WTC11 (cell line): ENCODE measurements at regions not wholly inside any gene's neighbourhood (a gene's known extent, or its start where the extent isn't known, plus 50 kb on each side); places are given as distances from the start of the nearest gene placed in this dataset.

Source experiments
- ATAC-seq: fragments of 200-7000 bp; cut with Tn5 transposase; 2 replicates; pipeline ENCODE4 v1.10.0; 2021; ENCODE audit warnings: mild to moderate bottlenecking, moderate library complexity
- CTCF ChIA-PET: fragments of 300-600 bp; sonication (Branson Sonifier 250); formaldehyde crosslinking; loops from one replicate; lab custom pipeline; 2021; ENCODE audit warnings: antibody characterized with exemption; lab: Charles Lee
- POLR2A ChIA-PET: fragments of 350-600 bp; sonication (Branson Sonifier 250); formaldehyde crosslinking; loops from one replicate; lab custom pipeline; 2021; ENCODE audit warnings: antibody characterized with exemption; lab: Charles Lee
- DNase-seq: peaks from one replicate; pipeline ENCODE4 v3.0.0; 2021; ENCODE audit warnings: low spot score
- H3K27ac Mint-ChIP-seq: 2 replicates; pipeline ENCODE4 v1.8.0; 2021; ENCODE audit warnings: mixed read lengths
- H3K27me3 Mint-ChIP-seq: 2 replicates; pipeline ENCODE4 v1.8.0; 2021; ENCODE audit warnings: low read depth, mild to moderate bottlenecking, moderate library complexity, mixed read lengths
- H3K36me3 Mint-ChIP-seq: 2 replicates; pipeline ENCODE4 v1.8.0; 2021; ENCODE audit warnings: mixed read lengths
- H3K4me1 Mint-ChIP-seq: 2 replicates; pipeline ENCODE4 v1.8.0; 2022; ENCODE audit warnings: mixed read lengths
- H3K4me3 Mint-ChIP-seq: 2 replicates; pipeline ENCODE4 v1.8.0; 2021; ENCODE audit warnings: mild to moderate bottlenecking, moderate library complexity, mixed read lengths
- H3K9me3 Mint-ChIP-seq: 2 replicates; pipeline ENCODE4 v1.8.0; 2021; ENCODE audit warnings: mixed read lengths
- CREB1 ChIP-seq: sonication (generic); formaldehyde crosslinking; IDR thresholded peaks from 2 replicates; pipeline ENCODE4 v1.8.0; 2023; ENCODE audit warnings: mild to moderate bottlenecking, missing genetic modification reagents
- FOXK1 ChIP-seq: sonication (generic); formaldehyde crosslinking; IDR thresholded peaks from 2 replicates; pipeline ENCODE4 v1.8.0; 2022; ENCODE audit warnings: mild to moderate bottlenecking, moderate library complexity, missing genetic modification reagents
- FOXP1 ChIP-seq: sonication (generic); formaldehyde crosslinking; IDR thresholded peaks from 2 replicates; pipeline ENCODE4 v1.8.0; 2022; ENCODE audit warnings: missing genetic modification reagents, mild to moderate bottlenecking, moderate library complexity, borderline replicate concordance
- JUN ChIP-seq: sonication (generic); formaldehyde crosslinking; IDR thresholded peaks from 2 replicates; pipeline ENCODE4 v1.8.0; 2023; ENCODE audit warnings: mild to moderate bottlenecking, missing genetic modification reagents
- MYBL2 ChIP-seq: sonication (generic); formaldehyde crosslinking; IDR thresholded peaks from 2 replicates; pipeline ENCODE4 v1.8.1; 2023; ENCODE audit warnings: mild to moderate bottlenecking, moderate library complexity, missing genetic modification reagents
- NR2C2 ChIP-seq: sonication (generic); formaldehyde crosslinking; IDR thresholded peaks from 2 replicates; pipeline ENCODE4 v1.8.0; 2022; ENCODE audit warnings: mild to moderate bottlenecking, missing genetic modification reagents
- TCF7 ChIP-seq: sonication (generic); formaldehyde crosslinking; IDR thresholded peaks from 2 replicates; pipeline ENCODE4 v1.8.0; 2022; ENCODE audit warnings: mild to moderate bottlenecking, low read depth, missing genetic modification reagents, moderate library complexity
- ZBTB21 ChIP-seq: sonication (generic); formaldehyde crosslinking; IDR thresholded peaks from 2 replicates; pipeline ENCODE4 v1.8.1; 2023; ENCODE audit warnings: mild to moderate bottlenecking, missing genetic modification reagents, borderline replicate concordance
- ZNF138 ChIP-seq: sonication (generic); formaldehyde crosslinking; conservative IDR thresholded peaks from 2 replicates; pipeline ENCODE4 v1.8.1; 2022; ENCODE audit warnings: mild to moderate bottlenecking, moderate library complexity, missing genetic modification reagents
- ZNF317 ChIP-seq: sonication (generic); formaldehyde crosslinking; IDR thresholded peaks from 2 replicates; pipeline ENCODE4 v1.8.1; 2023; ENCODE audit warnings: low read depth, mild to moderate bottlenecking, moderate library complexity, missing genetic modification reagents, borderline replicate concordance
- TF ChIP-seq, protein P1 (sequence below): sonication (generic); formaldehyde crosslinking; IDR thresholded peaks from 2 replicates; pipeline ENCODE4 v1.8.1; 2022; ENCODE audit warnings: low read depth, missing genetic modification reagents, borderline replicate concordance
- TF ChIP-seq, protein P2 (sequence below): fragments of 250-450 bp; sonication (Bioruptor Pico); conservative IDR thresholded peaks from 2 replicates; pipeline ENCODE4 v1.9.0; 2021; ENCODE audit warnings: mild to moderate bottlenecking
- TF ChIP-seq, protein P3 (sequence below): sonication (generic); formaldehyde crosslinking; IDR thresholded peaks from 2 replicates; pipeline ENCODE4 v1.8.1; 2023; ENCODE audit warnings: mild to moderate bottlenecking, moderate library complexity, missing genetic modification reagents
- TF ChIP-seq, protein P4 (sequence below): sonication (generic); formaldehyde crosslinking; conservative IDR thresholded peaks from 2 replicates; pipeline ENCODE4 v1.8.1; 2023; ENCODE audit warnings: mild to moderate bottlenecking, low read depth, missing genetic modification reagents, moderate library complexity
- TF ChIP-seq, protein P5 (sequence below): sonication (generic); formaldehyde crosslinking; IDR thresholded peaks from 2 replicates; pipeline ENCODE4 v1.8.0; 2022; ENCODE audit warnings: mild to moderate bottlenecking, missing genetic modification reagents
- TF ChIP-seq, protein P6 (sequence below): fragments of 250-450 bp; sonication (Bioruptor Pico); IDR thresholded peaks from 2 replicates; pipeline ENCODE4 v2.1.2; 2022; ENCODE audit warnings: mild to moderate bottlenecking, moderate library complexity
- TF ChIP-seq, protein P7 (sequence below): sonication (generic); formaldehyde crosslinking; IDR thresholded peaks from 2 replicates; pipeline ENCODE4 v1.8.0; 2022; ENCODE audit warnings: missing genetic modification reagents
- TF ChIP-seq, protein P8 (sequence below): sonication (generic); formaldehyde crosslinking; IDR thresholded peaks from 2 replicates; pipeline ENCODE4 v1.8.1; 2022; ENCODE audit warnings: mild to moderate bottlenecking, missing genetic modification reagents, moderate library complexity, borderline replicate concordance
- TF ChIP-seq, protein P9 (sequence below): sonication (generic); formaldehyde crosslinking; IDR thresholded peaks from 2 replicates; pipeline ENCODE4 v1.8.1; 2023; ENCODE audit warnings: mild to moderate bottlenecking, missing genetic modification reagents, moderate library complexity

DNA sequence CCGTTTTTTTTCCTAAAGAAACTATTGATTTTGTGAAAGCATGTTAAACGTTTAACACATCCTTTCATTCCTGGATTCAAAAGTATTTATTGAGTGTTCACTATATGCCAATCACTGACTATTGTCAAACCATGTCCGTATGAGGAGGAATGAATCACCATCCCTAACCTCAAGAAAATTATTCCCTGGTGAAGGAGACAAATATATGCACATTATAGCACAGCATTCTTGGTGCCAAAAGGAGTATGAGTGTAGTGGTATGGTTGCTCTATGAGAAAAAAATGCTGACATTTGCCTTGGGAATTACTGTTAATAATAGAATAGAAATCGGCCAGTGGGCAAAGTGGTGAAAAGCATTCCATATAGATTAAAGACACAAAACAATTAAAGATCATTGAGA lies 1390.1 kb downstream of the MRPL39 start:
- H3K4me3 Mint-ChIP-seq, result no peak overlapping the region
- H3K36me3 Mint-ChIP-seq, result peaks cover 8% of the 10 kb centered on the region; the same call in 1 of the 2 replicates
- no peaks in the 10 kb centered on the region for H3K4me1 Mint-ChIP-seq
- ATAC-seq (no peak), DNase-seq (no peak)
- H3K27ac Mint-ChIP-seq, result no peak overlapping the region
- ChIA-PET POLR2A (no interaction called here), CTCF (no interaction called here)
- H3K27me3 Mint-ChIP-seq, result no peaks in the 10 kb centered on the region
- peaks cover 36% of the 10 kb centered on the region for H3K9me3 Mint-ChIP-seq
- TF ChIP-seq ZNF138 (CRISPR knock-in tag), result no peak
- no peak for TF ChIP-seq FOXP1
- TF ChIP-seq, protein P1, sequence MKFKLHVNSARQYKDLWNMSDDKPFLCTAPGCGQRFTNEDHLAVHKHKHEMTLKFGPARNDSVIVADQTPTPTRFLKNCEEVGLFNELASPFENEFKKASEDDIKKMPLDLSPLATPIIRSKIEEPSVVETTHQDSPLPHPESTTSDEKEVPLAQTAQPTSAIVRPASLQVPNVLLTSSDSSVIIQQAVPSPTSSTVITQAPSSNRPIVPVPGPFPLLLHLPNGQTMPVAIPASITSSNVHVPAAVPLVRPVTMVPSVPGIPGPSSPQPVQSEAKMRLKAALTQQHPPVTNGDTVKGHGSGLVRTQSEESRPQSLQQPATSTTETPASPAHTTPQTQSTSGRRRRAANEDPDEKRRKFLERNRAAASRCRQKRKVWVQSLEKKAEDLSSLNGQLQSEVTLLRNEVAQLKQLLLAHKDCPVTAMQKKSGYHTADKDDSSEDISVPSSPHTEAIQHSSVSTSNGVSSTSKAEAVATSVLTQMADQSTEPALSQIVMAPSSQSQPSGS (CRISPR knock-in tag), result no peak
- TF ChIP-seq, protein P2, sequence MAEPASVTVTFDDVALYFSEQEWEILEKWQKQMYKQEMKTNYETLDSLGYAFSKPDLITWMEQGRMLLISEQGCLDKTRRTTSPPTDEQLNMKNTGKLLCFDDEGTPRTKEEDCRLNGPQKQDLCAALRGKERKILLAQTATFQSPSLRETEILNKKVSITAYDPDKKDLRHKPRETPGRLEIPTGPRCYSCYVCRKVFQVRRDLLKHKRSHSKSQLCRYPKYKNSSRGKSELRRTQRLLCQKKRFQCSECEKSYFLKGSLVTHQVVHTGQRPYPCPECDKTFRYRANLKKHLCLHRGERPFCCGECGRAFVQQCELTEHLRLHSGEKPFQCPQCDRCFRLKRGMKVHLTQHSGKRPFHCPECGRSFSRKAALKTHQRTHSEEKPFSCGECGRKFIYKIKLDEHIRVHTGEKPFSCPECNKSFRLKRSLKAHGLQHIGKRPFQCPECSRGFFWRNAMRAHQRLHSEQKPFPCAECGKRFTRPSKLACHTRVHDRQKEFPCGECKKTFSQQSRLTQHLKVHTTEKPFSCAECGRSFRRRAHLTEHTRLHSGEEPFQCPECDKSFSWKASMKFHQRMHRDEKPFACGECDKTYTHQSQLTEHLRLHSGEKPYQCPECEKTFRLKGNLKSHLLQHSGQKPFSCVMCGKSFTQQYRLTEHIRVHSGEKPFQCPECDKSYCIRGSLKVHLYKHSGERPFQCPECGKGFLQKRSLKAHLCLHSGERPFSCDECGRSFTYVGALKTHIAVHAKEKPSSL (CRISPR knock-in tag), result no peak
- TF ChIP-seq TCF7 (CRISPR knock-in tag), result no peak
- no peak for TF ChIP-seq NR2C2 (CRISPR knock-in tag)
- no peak for TF ChIP-seq FOXK1 (CRISPR knock-in tag)
- TF ChIP-seq, protein P3, sequence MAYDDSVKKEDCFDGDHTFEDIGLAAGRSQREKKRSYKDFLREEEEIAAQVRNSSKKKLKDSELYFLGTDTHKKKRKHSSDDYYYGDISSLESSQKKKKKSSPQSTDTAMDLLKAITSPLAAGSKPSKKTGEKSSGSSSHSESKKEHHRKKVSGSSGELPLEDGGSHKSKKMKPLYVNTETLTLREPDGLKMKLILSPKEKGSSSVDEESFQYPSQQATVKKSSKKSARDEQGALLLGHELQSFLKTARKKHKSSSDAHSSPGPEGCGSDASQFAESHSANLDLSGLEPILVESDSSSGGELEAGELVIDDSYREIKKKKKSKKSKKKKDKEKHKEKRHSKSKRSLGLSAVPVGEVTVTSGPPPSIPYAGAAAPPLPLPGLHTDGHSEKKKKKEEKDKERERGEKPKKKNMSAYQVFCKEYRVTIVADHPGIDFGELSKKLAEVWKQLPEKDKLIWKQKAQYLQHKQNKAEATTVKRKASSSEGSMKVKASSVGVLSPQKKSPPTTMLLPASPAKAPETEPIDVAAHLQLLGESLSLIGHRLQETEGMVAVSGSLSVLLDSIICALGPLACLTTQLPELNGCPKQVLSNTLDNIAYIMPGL, result no peak
- TF ChIP-seq ZBTB21 (CRISPR knock-in tag), result no peak
- TF ChIP-seq ZNF317 (CRISPR knock-in tag), result no peak
- no peak for TF ChIP-seq MYBL2 (CRISPR knock-in tag)
- TF ChIP-seq, protein P4, sequence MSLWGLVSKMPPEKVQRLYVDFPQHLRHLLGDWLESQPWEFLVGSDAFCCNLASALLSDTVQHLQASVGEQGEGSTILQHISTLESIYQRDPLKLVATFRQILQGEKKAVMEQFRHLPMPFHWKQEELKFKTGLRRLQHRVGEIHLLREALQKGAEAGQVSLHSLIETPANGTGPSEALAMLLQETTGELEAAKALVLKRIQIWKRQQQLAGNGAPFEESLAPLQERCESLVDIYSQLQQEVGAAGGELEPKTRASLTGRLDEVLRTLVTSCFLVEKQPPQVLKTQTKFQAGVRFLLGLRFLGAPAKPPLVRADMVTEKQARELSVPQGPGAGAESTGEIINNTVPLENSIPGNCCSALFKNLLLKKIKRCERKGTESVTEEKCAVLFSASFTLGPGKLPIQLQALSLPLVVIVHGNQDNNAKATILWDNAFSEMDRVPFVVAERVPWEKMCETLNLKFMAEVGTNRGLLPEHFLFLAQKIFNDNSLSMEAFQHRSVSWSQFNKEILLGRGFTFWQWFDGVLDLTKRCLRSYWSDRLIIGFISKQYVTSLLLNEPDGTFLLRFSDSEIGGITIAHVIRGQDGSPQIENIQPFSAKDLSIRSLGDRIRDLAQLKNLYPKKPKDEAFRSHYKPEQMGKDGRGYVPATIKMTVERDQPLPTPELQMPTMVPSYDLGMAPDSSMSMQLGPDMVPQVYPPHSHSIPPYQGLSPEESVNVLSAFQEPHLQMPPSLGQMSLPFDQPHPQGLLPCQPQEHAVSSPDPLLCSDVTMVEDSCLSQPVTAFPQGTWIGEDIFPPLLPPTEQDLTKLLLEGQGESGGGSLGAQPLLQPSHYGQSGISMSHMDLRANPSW (CRISPR knock-in tag), result no peak
- TF ChIP-seq, protein P5, sequence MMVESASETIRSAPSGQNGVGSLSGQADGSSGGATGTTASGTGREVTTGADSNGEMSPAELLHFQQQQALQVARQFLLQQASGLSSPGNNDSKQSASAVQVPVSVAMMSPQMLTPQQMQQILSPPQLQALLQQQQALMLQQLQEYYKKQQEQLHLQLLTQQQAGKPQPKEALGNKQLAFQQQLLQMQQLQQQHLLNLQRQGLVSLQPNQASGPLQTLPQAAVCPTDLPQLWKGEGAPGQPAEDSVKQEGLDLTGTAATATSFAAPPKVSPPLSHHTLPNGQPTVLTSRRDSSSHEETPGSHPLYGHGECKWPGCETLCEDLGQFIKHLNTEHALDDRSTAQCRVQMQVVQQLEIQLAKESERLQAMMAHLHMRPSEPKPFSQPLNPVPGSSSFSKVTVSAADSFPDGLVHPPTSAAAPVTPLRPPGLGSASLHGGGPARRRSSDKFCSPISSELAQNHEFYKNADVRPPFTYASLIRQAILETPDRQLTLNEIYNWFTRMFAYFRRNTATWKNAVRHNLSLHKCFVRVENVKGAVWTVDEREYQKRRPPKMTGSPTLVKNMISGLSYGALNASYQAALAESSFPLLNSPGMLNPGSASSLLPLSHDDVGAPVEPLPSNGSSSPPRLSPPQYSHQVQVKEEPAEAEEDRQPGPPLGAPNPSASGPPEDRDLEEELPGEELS (CRISPR knock-in tag), result no peak
- TF ChIP-seq, protein P6, sequence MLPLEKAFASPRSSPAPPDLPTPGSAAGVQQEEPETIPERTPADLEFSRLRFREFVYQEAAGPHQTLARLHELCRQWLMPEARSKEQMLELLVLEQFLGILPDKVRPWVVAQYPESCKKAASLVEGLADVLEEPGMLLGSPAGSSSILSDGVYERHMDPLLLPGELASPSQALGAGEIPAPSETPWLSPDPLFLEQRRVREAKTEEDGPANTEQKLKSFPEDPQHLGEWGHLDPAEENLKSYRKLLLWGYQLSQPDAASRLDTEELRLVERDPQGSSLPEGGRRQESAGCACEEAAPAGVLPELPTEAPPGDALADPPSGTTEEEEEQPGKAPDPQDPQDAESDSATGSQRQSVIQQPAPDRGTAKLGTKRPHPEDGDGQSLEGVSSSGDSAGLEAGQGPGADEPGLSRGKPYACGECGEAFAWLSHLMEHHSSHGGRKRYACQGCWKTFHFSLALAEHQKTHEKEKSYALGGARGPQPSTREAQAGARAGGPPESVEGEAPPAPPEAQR (CRISPR knock-in tag), result no peak
- no peak for TF ChIP-seq CREB1 (CRISPR knock-in tag)
- no peak for TF ChIP-seq JUN (CRISPR knock-in tag)
- TF ChIP-seq, protein P7, sequence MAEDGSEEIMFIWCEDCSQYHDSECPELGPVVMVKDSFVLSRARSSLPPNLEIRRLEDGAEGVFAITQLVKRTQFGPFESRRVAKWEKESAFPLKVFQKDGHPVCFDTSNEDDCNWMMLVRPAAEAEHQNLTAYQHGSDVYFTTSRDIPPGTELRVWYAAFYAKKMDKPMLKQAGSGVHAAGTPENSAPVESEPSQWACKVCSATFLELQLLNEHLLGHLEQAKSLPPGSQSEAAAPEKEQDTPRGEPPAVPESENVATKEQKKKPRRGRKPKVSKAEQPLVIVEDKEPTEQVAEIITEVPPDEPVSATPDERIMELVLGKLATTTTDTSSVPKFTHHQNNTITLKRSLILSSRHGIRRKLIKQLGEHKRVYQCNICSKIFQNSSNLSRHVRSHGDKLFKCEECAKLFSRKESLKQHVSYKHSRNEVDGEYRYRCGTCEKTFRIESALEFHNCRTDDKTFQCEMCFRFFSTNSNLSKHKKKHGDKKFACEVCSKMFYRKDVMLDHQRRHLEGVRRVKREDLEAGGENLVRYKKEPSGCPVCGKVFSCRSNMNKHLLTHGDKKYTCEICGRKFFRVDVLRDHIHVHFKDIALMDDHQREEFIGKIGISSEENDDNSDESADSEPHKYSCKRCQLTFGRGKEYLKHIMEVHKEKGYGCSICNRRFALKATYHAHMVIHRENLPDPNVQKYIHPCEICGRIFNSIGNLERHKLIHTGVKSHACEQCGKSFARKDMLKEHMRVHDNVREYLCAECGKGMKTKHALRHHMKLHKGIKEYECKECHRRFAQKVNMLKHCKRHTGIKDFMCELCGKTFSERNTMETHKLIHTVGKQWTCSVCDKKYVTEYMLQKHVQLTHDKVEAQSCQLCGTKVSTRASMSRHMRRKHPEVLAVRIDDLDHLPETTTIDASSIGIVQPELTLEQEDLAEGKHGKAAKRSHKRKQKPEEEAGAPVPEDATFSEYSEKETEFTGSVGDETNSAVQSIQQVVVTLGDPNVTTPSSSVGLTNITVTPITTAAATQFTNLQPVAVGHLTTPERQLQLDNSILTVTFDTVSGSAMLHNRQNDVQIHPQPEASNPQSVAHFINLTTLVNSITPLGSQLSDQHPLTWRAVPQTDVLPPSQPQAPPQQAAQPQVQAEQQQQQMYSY (CRISPR knock-in tag), result no peak
- TF ChIP-seq, protein P8, sequence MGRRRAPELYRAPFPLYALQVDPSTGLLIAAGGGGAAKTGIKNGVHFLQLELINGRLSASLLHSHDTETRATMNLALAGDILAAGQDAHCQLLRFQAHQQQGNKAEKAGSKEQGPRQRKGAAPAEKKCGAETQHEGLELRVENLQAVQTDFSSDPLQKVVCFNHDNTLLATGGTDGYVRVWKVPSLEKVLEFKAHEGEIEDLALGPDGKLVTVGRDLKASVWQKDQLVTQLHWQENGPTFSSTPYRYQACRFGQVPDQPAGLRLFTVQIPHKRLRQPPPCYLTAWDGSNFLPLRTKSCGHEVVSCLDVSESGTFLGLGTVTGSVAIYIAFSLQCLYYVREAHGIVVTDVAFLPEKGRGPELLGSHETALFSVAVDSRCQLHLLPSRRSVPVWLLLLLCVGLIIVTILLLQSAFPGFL (CRISPR knock-in tag), result no peak
- TF ChIP-seq, protein P9, sequence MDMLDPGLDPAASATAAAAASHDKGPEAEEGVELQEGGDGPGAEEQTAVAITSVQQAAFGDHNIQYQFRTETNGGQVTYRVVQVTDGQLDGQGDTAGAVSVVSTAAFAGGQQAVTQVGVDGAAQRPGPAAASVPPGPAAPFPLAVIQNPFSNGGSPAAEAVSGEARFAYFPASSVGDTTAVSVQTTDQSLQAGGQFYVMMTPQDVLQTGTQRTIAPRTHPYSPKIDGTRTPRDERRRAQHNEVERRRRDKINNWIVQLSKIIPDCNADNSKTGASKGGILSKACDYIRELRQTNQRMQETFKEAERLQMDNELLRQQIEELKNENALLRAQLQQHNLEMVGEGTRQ (CRISPR knock-in tag), result no peak
